Adrenal gland (tissue), 9 donors: ENCODE measurements at regions not wholly inside any gene's neighbourhood (a gene's known extent, or its start where the extent isn't known, plus 50 kb on each side); places are given as distances from the start of the nearest gene placed in this dataset.

Source experiments
- DNase-seq, 7 donors: peaks; one replicate each; pipeline ENCODE4 v3.0.0-alpha.2; 2019 to 2020
- H3K27ac ChIP-seq, 5 donors: fragments of 200-600 bp; sonication (generic) in 4 of 5; 1 replicate in 3 of 5; 2 replicates in 2 of 5; pipeline versions ENCODE4 v1.5.1 to v1.8.0; 2016 to 2020; ENCODE audit warnings: mild to moderate bottlenecking in 1 of 5
- H3K27me3 ChIP-seq: fragments of 200-600 bp; 2 replicates; pipeline ENCODE4 v1.8.0; 2021
- H3K36me3 ChIP-seq, 2 donors: fragments of 200-600 bp; replicated peaks in 1 of 2; 1 replicate in 1 of 2; 2 replicates in 1 of 2; pipeline versions ENCODE4 v1.5.1 to v1.8.0; 2018 to 2022
- H3K4me1 ChIP-seq, 2 donors: fragments of 200-600 bp; replicated peaks in 1 of 2; 1 replicate in 1 of 2; 2 replicates in 1 of 2; pipeline versions ENCODE4 v1.5.1 to v1.8.0; 2018 to 2021
- H3K4me3 ChIP-seq, 4 donors: fragments of 200-600 bp; sonication (generic) in 3 of 4; one replicate each; pipeline ENCODE4 v1.5.1; 2016 to 2018
- H3K9me3 ChIP-seq, 3 donors: fragments of 200-600 bp; sonication (generic) in 1 of 3; replicated peaks in 1 of 3; 1 replicate in 2 of 3; 2 replicates in 1 of 3; pipeline versions ENCODE4 v1.5.1 to v1.8.0; 2016 to 2021
- CTCF ChIP-seq, 6 experiments: fragments of 450-650 bp in 4 of 6; fragments of 200-600 bp in 2 of 6; sonication (generic) in 1 of 6; IDR thresholded peaks; 1 replicate in 5 of 6; 2 replicates in 1 of 6; pipeline versions ENCODE4 v1.5.1 to v1.8.0; 2016 to 2021; ENCODE audit warnings: antibody characterized with exemption in 6 of 6, mild to moderate bottlenecking in 2 of 6, moderate library complexity in 1 of 6
- POLR2A ChIP-seq, 2 donors: fragments of 450-650 bp; IDR thresholded peaks; one replicate each; pipeline ENCODE4 v1.6.1; 2017; ENCODE audit warnings: antibody characterized with exemption in 2 of 2, mild to moderate bottlenecking in 2 of 2, moderate library complexity in 1 of 2
- WGBS, 4 donors: extraction: QIAGEN DNeasy Blood & Tissue Kit in 2 of 4; methylation state at CpG; one replicate each; pipeline versions ENCODE4 v1.1.5 to v1.1.7; 2013 to 2017; 5-methylcytosine and 5-hydroxymethylcytosine counted together
- intact Hi-C, 2 donors: fragments of 100-400 bp; cut with DNase I; formaldehyde crosslinking; loops; one replicate each; pipeline versions ENCODE4 v1.14.1 to v1.15.0; 2022 to 2023
- donor health status: healthy with polysubstance abuse.
- donor health status: Bipolar disorder and iron deficiency.
- donor health status: DM: yes; HTN: yes; CAD: no.
- donor health status: DM: no; HTN: no; CAD: no.
- donor health status: DM: no; HTN: no; CAD: no.

- TF ChIP-seq POLR2A (IDR thresholded peaks at IDR 0.05), result no peak
- TF ChIP-seq CTCF (IDR thresholded peaks at IDR 0.05), result no peak
- DNase-seq, result no peak
- Histone ChIP-seq H3K36me3 (no peaks in the 10 kb centered on the region), H3K27ac (no peak overlapping the region), H3K27me3 (no peaks in the 10 kb centered on the region), H3K9me3 (no peaks in the 10 kb centered on the region), H3K4me3 (no peak overlapping the region), H3K4me1 (no peaks in the 10 kb centered on the region)
- intact Hi-C loops, result no loop called here
- 64 to 79% (median 73%) methylated on average over 6 of the region's 6 CpGs for WGBS, 4 donors
These were observed 412.1 kb upstream of the IRX2 start for GRCh38 chr5:3163626-3164025.

GRCh38 chr5:3161672-3162071 is 410.2 kb upstream of the IRX2 start:
- WGBS, 4 donors, result 62 to 71% (median 63%) methylated on average over 6 to 8 of the region's 8 CpGs
- no peaks in the 10 kb centered on the region for H3K4me1 ChIP-seq
- no peak overlapping the region for H3K4me3 ChIP-seq
- H3K36me3 ChIP-seq, result no peaks in the 10 kb centered on the region
- TF ChIP-seq POLR2A (IDR thresholded peaks at IDR 0.05) (no peak), CTCF (IDR thresholded peaks at IDR 0.05) (no peak)
- intact Hi-C loops, result no loop called here
- no peak overlapping the region for H3K27ac ChIP-seq
- H3K27me3 ChIP-seq, result no peaks in the 10 kb centered on the region
- no peaks in the 10 kb centered on the region for H3K9me3 ChIP-seq
- DNase-seq, result no peak

GRCh38 chr5:3157214-3157613 is 405.7 kb upstream of the IRX2 start:
- H3K27ac ChIP-seq, result no peak overlapping the region
- H3K4me3 ChIP-seq, result no peak overlapping the region
- no peaks in the 10 kb centered on the region for H3K9me3 ChIP-seq
- TF ChIP-seq CTCF (IDR thresholded peaks at IDR 0.05) (no peak), POLR2A (IDR thresholded peaks at IDR 0.05) (no peak)
- DNase-seq, result no peak
- no peaks in the 10 kb centered on the region for H3K27me3 ChIP-seq
- no peaks in the 10 kb centered on the region for H3K4me1 ChIP-seq
- WGBS, 4 donors, result 45 to 55% (median 51%) methylated on average over 4 of the region's 4 CpGs
- no peaks in the 10 kb centered on the region for H3K36me3 ChIP-seq
- intact Hi-C loops, result no loop called here

GRCh38 chr5:3155717-3156116 is 404.2 kb upstream of the IRX2 start:
- intact Hi-C loops, result no loop called here
- Histone ChIP-seq H3K4me3 (no peak overlapping the region), H3K4me1 (no peaks in the 10 kb centered on the region), H3K9me3 (no peaks in the 10 kb centered on the region), H3K36me3 (no peaks in the 10 kb centered on the region), H3K27me3 (no peaks in the 10 kb centered on the region), H3K27ac (no peak overlapping the region)
- 76 to 100% (median 86%) methylated on average over 3 to 10 of the region's 10 CpGs for WGBS, 4 donors
- TF ChIP-seq POLR2A (IDR thresholded peaks at IDR 0.05) (no peak), CTCF (IDR thresholded peaks at IDR 0.05) (no peak)
- no peak for DNase-seq
